CD4-positive, alpha-beta T cell (primary cell): ENCODE measurements at regions not wholly inside any gene's neighbourhood (a gene's known extent, or its start where the extent isn't known, plus 50 kb on each side); places are given as distances from the start of the nearest gene placed in this dataset.
A peak's percentile ranks its signal among the peaks of the same experiment; 100 is the strongest.

Experiments used
- ATAC-seq: fragments of 200-7000 bp; cut with Tn5 transposase; one replicate; pipeline ENCODE4 v1.10.0; 2022; ENCODE audit warnings: mild to moderate bottlenecking; ENCODE audit not compliant: poor library complexity
- CTCF ChIA-PET: fragments of 350-600 bp; sonication (Branson Sonifier 250); formaldehyde crosslinking; loops from one replicate; lab custom pipeline; 2021; ENCODE audit warnings: antibody characterized with exemption, inconsistent platforms; lab: Charles Lee
- POLR2A ChIA-PET: fragments of 350-600 bp; sonication (Branson Sonifier 250); formaldehyde crosslinking; loops from one replicate; lab custom pipeline; 2021; ENCODE audit warnings: antibody characterized with exemption, inconsistent platforms; lab: Charles Lee
- DNase-seq, 14 experiments: peaks; one replicate each; pipeline ENCODE4 v3.0.0-alpha.2; 2013 to 2020; ENCODE audit warnings: mixed read lengths in 2 of 14
- H3K27ac ChIP-seq, 2 donors: one replicate each; pipeline versions ENCODE4 v1.5.1 to v1.7.0; 2013; ENCODE audit warnings: low read length in 2 of 2, low read depth in 1 of 2, mild to moderate bottlenecking in 1 of 2
- H3K27me3 ChIP-seq, 2 experiments: 1 replicate in 1 of 2; 2 replicates in 1 of 2; pipeline versions ENCODE4 v1.6.1 to v1.7.0; 2013; ENCODE audit warnings: low read length in 2 of 2, control low read depth in 1 of 2, mild to moderate bottlenecking in 1 of 2, moderate library complexity in 1 of 2; ENCODE audit not compliant: insufficient read depth in 2 of 2, control insufficient read depth in 1 of 2
- H3K36me3 ChIP-seq: one replicate; pipeline ENCODE4 v1.6.1; 2013; ENCODE audit warnings: low read length, control low read depth; ENCODE audit not compliant: insufficient read depth
- H3K4me1 ChIP-seq: one replicate; pipeline ENCODE4 v1.6.1; 2013; ENCODE audit warnings: low read length, control low read depth; ENCODE audit not compliant: insufficient read depth
- H3K4me3 ChIP-seq: one replicate; pipeline ENCODE4 v1.5.1; 2013; ENCODE audit warnings: mild to moderate bottlenecking, low read length, moderate library complexity
- H3K9me3 ChIP-seq, 2 experiments: 1 replicate in 1 of 2; 2 replicates in 1 of 2; pipeline versions ENCODE4 v1.6.1 to v1.7.0; 2013; ENCODE audit warnings: low read length in 2 of 2, mild to moderate bottlenecking in 2 of 2, control low read depth in 1 of 2, moderate library complexity in 1 of 2; ENCODE audit not compliant: control insufficient read depth in 1 of 2, insufficient read depth in 1 of 2
- H3K27ac Mint-ChIP-seq: one replicate; pipeline ENCODE4 v1.8.0; 2020; ENCODE audit warnings: mixed read lengths
- H3K27me3 Mint-ChIP-seq: one replicate; pipeline ENCODE4 v1.8.0; 2021; ENCODE audit warnings: mixed read lengths
- H3K36me3 Mint-ChIP-seq: one replicate; pipeline ENCODE4 v1.8.0; 2021; ENCODE audit warnings: low read depth, mixed read lengths
- H3K4me1 Mint-ChIP-seq: one replicate; pipeline ENCODE4 v1.8.0; 2021; ENCODE audit warnings: low read depth, mixed read lengths
- H3K4me3 Mint-ChIP-seq: one replicate; pipeline ENCODE4 v1.8.0; 2020; ENCODE audit warnings: mild to moderate bottlenecking, mixed read lengths
- H3K9me3 Mint-ChIP-seq: one replicate; pipeline ENCODE4 v1.8.0; 2020; ENCODE audit warnings: mixed read lengths
- CTCF ChIP-seq: fragments of 200-600 bp; IDR thresholded peaks from one replicate; pipeline ENCODE4 v1.8.0; 2022; ENCODE audit warnings: antibody characterized with exemption, mild to moderate bottlenecking
- intact Hi-C, 2 experiments: fragments of 100-400 bp; cut with DNase I in 1 of 2; cut with micrococcal nuclease in 1 of 2; formaldehyde crosslinking; loops; one replicate each; pipeline versions ENCODE4 v1.15.1 to v1.9.0; 2023 to 2025; cut with DNase I, micrococcal nuclease

DNA sequence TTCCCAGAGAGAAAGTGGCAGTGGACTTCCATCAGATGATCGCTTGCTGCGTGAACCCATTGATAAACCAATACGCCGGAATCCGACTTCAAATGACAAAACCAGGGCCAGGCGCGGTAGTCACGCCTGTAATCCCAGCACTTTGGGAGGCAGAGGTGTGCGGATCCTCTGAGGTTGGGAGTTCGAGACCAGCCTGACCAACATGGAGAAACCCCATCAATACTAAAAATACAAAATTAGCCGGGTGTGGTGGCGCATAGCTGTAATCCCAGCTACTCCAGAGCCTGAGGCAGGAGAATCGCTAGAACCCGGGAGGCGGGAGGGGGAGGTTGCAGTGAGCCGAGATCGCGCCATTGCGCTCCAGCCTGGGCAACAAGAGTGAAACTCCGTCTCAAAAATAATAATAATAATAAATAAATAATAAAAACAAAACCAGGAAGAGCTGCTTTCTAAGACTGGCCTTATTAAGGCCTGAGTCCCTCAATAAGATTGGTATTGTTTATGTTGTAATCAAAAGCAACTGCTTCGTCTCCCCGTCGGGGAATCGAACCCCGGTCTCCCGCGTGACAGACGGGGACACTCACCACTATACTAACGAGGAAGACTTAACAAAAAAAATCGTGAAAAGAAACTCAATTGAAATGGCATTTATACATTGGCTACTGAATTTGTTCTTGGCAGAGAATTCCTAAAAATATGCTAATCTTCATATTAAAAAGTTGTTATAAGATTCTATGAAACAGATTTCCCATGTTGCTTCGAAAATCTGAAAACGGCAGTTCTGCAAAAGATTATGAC, 110.2 kb upstream of the ZNF184 start:
- Mint-ChIP-seq H3K9me3 (peaks cover 2% of the 10 kb centered on the region), H3K4me1 (no peaks in the 10 kb centered on the region), H3K4me3 (no peak overlapping the region), H3K36me3 (no peaks in the 10 kb centered on the region), H3K27ac (no peak overlapping the region), H3K27me3 (peaks cover 92% of the 10 kb centered on the region)
- H3K36me3 ChIP-seq: no peaks in the 10 kb centered on the region
- ChIA-PET POLR2A (no interaction called here), CTCF (no interaction called here)
- H3K27me3 ChIP-seq: peaks cover 23 to 73% of the 10 kb centered on the region in 2 experiments
- H3K27ac ChIP-seq: no peak overlapping the region
- no peak for TF ChIP-seq CTCF
- no peak overlapping the region for H3K4me3 ChIP-seq
- no peaks in the 10 kb centered on the region for H3K4me1 ChIP-seq
- intact Hi-C loops: no loop called here
- ATAC-seq (no peak), DNase-seq (peak in 2 of 14 experiments; percentile 4 to 24)
- peaks cover 3 to 16% of the 10 kb centered on the region in 2 experiments for H3K9me3 ChIP-seq

GRCh38 chr6:27579973-27580372, 107.1 kb upstream of the ZNF184 start:
- H3K9me3 Mint-ChIP-seq: peaks cover 2% of the 10 kb centered on the region
- DNase-seq (no peak), ATAC-seq (no peak)
- H3K4me1 Mint-ChIP-seq: no peaks in the 10 kb centered on the region
- Histone ChIP-seq H3K9me3 (peaks cover 3 to 13% of the 10 kb centered on the region in 2 experiments), H3K36me3 (no peaks in the 10 kb centered on the region), H3K27ac (no peak overlapping the region), H3K27me3 (peaks cover 20 to 67% of the 10 kb centered on the region in 2 experiments), H3K4me1 (no peaks in the 10 kb centered on the region), H3K4me3 (no peak overlapping the region)
- peaks cover 84% of the 10 kb centered on the region for H3K27me3 Mint-ChIP-seq
- H3K27ac Mint-ChIP-seq: no peak overlapping the region
- ChIA-PET POLR2A (no interaction called here), CTCF (no interaction called here)
- no peak for TF ChIP-seq CTCF
- H3K36me3 Mint-ChIP-seq: no peaks in the 10 kb centered on the region
- intact Hi-C loops: no loop called here
- no peak overlapping the region for H3K4me3 Mint-ChIP-seq

- ChIA-PET POLR2A (no interaction called here), CTCF (no interaction called here)
- ATAC-seq: no peak
- intact Hi-C loops: no loop called here
- Histone ChIP-seq H3K4me3 (no peak overlapping the region), H3K27me3 (peaks cover 16 to 53% of the 10 kb centered on the region in 2 experiments), H3K36me3 (no peaks in the 10 kb centered on the region), H3K9me3 (peaks cover 2 to 8% of the 10 kb centered on the region in 2 experiments), H3K27ac (no peak overlapping the region), H3K4me1 (no peaks in the 10 kb centered on the region)
- Mint-ChIP-seq H3K4me1 (no peaks in the 10 kb centered on the region), H3K27me3 (peaks cover 78% of the 10 kb centered on the region), H3K27ac (no peak overlapping the region), H3K4me3 (no peak overlapping the region), H3K9me3 (peaks cover 2% of the 10 kb centered on the region), H3K36me3 (no peaks in the 10 kb centered on the region)
- no peak for DNase-seq
- TF ChIP-seq CTCF: no peak
Observed at GRCh38 chr6:27577922-27578321, 105.0 kb upstream of the ZNF184 start.
